CD4-positive, alpha-beta T cell (primary cell): ENCODE measurements at regions not wholly inside any gene's neighbourhood (a gene's known extent, or its start where the extent isn't known, plus 50 kb on each side); places are given as distances from the start of the nearest gene placed in this dataset.
"Not testable (repeated sequence)": the region's sequence is repeated elsewhere in the genome, so short reads cannot be mapped to it uniquely, and the experiment has no call there.

Source experiments
- ATAC-seq: fragments of 200-7000 bp; cut with Tn5 transposase; one replicate; pipeline ENCODE4 v1.10.0; 2022; ENCODE audit warnings: mild to moderate bottlenecking; ENCODE audit not compliant: poor library complexity
- CTCF ChIA-PET: fragments of 350-600 bp; sonication (Branson Sonifier 250); formaldehyde crosslinking; loops from one replicate; lab custom pipeline; 2021; ENCODE audit warnings: antibody characterized with exemption, inconsistent platforms; lab: Charles Lee
- POLR2A ChIA-PET: fragments of 350-600 bp; sonication (Branson Sonifier 250); formaldehyde crosslinking; loops from one replicate; lab custom pipeline; 2021; ENCODE audit warnings: antibody characterized with exemption, inconsistent platforms; lab: Charles Lee
- DNase-seq, 14 experiments: peaks; one replicate each; pipeline ENCODE4 v3.0.0-alpha.2; 2013 to 2020; ENCODE audit warnings: mixed read lengths in 2 of 14
- H3K27ac ChIP-seq, 2 donors: one replicate each; pipeline versions ENCODE4 v1.5.1 to v1.7.0; 2013; ENCODE audit warnings: low read length in 2 of 2, low read depth in 1 of 2, mild to moderate bottlenecking in 1 of 2
- H3K27me3 ChIP-seq, 2 experiments: 1 replicate in 1 of 2; 2 replicates in 1 of 2; pipeline versions ENCODE4 v1.6.1 to v1.7.0; 2013; ENCODE audit warnings: low read length in 2 of 2, control low read depth in 1 of 2, mild to moderate bottlenecking in 1 of 2, moderate library complexity in 1 of 2; ENCODE audit not compliant: insufficient read depth in 2 of 2, control insufficient read depth in 1 of 2
- H3K36me3 ChIP-seq: one replicate; pipeline ENCODE4 v1.6.1; 2013; ENCODE audit warnings: low read length, control low read depth; ENCODE audit not compliant: insufficient read depth
- H3K4me1 ChIP-seq: one replicate; pipeline ENCODE4 v1.6.1; 2013; ENCODE audit warnings: low read length, control low read depth; ENCODE audit not compliant: insufficient read depth
- H3K4me3 ChIP-seq: one replicate; pipeline ENCODE4 v1.5.1; 2013; ENCODE audit warnings: mild to moderate bottlenecking, low read length, moderate library complexity
- H3K9me3 ChIP-seq, 2 experiments: 1 replicate in 1 of 2; 2 replicates in 1 of 2; pipeline versions ENCODE4 v1.6.1 to v1.7.0; 2013; ENCODE audit warnings: low read length in 2 of 2, mild to moderate bottlenecking in 2 of 2, control low read depth in 1 of 2, moderate library complexity in 1 of 2; ENCODE audit not compliant: control insufficient read depth in 1 of 2, insufficient read depth in 1 of 2
- H3K27ac Mint-ChIP-seq: one replicate; pipeline ENCODE4 v1.8.0; 2020; ENCODE audit warnings: mixed read lengths
- H3K27me3 Mint-ChIP-seq: one replicate; pipeline ENCODE4 v1.8.0; 2021; ENCODE audit warnings: mixed read lengths
- H3K36me3 Mint-ChIP-seq: one replicate; pipeline ENCODE4 v1.8.0; 2021; ENCODE audit warnings: low read depth, mixed read lengths
- H3K4me1 Mint-ChIP-seq: one replicate; pipeline ENCODE4 v1.8.0; 2021; ENCODE audit warnings: low read depth, mixed read lengths
- H3K4me3 Mint-ChIP-seq: one replicate; pipeline ENCODE4 v1.8.0; 2020; ENCODE audit warnings: mild to moderate bottlenecking, mixed read lengths
- H3K9me3 Mint-ChIP-seq: one replicate; pipeline ENCODE4 v1.8.0; 2020; ENCODE audit warnings: mixed read lengths
- CTCF ChIP-seq: fragments of 200-600 bp; IDR thresholded peaks from one replicate; pipeline ENCODE4 v1.8.0; 2022; ENCODE audit warnings: antibody characterized with exemption, mild to moderate bottlenecking
- intact Hi-C, 2 experiments: fragments of 100-400 bp; cut with DNase I in 1 of 2; cut with micrococcal nuclease in 1 of 2; formaldehyde crosslinking; loops; one replicate each; pipeline versions ENCODE4 v1.15.1 to v1.9.0; 2023 to 2025; cut with DNase I, micrococcal nuclease

- H3K27ac ChIP-seq, result no peak overlapping the region
- H3K4me3 ChIP-seq, result no peak overlapping the region
- no peaks in the 10 kb centered on the region for H3K27me3 Mint-ChIP-seq
- no peak for DNase-seq
- no peak overlapping the region for H3K27ac Mint-ChIP-seq
- no peaks in the 10 kb centered on the region for H3K36me3 ChIP-seq
- H3K36me3 Mint-ChIP-seq, result no peaks in the 10 kb centered on the region
- peaks cover 0 to 4% of the 10 kb centered on the region in 2 experiments for H3K9me3 ChIP-seq
- ChIA-PET CTCF (no interaction called here), POLR2A (no interaction called here)
- no peak overlapping the region for H3K4me3 Mint-ChIP-seq
- TF ChIP-seq CTCF, result no peak
- H3K9me3 Mint-ChIP-seq, result peaks cover 15% of the 10 kb centered on the region
- ATAC-seq, result no peak
- no peaks in the 10 kb centered on the region for H3K4me1 Mint-ChIP-seq
- no peaks in the 10 kb centered on the region for H3K4me1 ChIP-seq
- intact Hi-C loops, result no loop called here
- no peaks in the 10 kb centered on the region for H3K27me3 ChIP-seq
Measured at GRCh38 chr13:69020120-69020519, 1087.5 kb upstream of the ATXN8OS start.

- H3K36me3 Mint-ChIP-seq, H3K4me3 ChIP-seq, H3K27me3 Mint-ChIP-seq, H3K9me3 ChIP-seq, POLR2A ChIA-PET, intact Hi-C loops, H3K27ac Mint-ChIP-seq, H3K36me3 ChIP-seq, H3K27ac ChIP-seq, ATAC-seq, CTCF ChIA-PET, DNase-seq, H3K27me3 ChIP-seq, H3K4me3 Mint-ChIP-seq, H3K4me1 ChIP-seq, H3K4me1 Mint-ChIP-seq: not testable (repeated sequence)
- H3K9me3 Mint-ChIP-seq, result peaks cover 19% of the 10 kb centered on the region
Measured at GRCh38 chr13:69018173-69018572, 1089.5 kb upstream of the ATXN8OS start.

- peaks cover 0 to 11% of the 10 kb centered on the region in 2 experiments for H3K9me3 ChIP-seq
- intact Hi-C loops, result no loop called here
- ATAC-seq (no peak), DNase-seq (no peak)
- no peak overlapping the region for H3K27ac Mint-ChIP-seq
- H3K27me3 ChIP-seq, result no peaks in the 10 kb centered on the region
- TF ChIP-seq CTCF, result no peak
- no peak overlapping the region for H3K4me3 ChIP-seq
- H3K4me1 ChIP-seq, result no peaks in the 10 kb centered on the region
- H3K4me1 Mint-ChIP-seq, result no peaks in the 10 kb centered on the region
- no peaks in the 10 kb centered on the region for H3K36me3 Mint-ChIP-seq
- peaks cover 19% of the 10 kb centered on the region for H3K9me3 Mint-ChIP-seq
- no peaks in the 10 kb centered on the region for H3K36me3 ChIP-seq
- no peaks in the 10 kb centered on the region for H3K27me3 Mint-ChIP-seq
- CTCF ChIA-PET, result no interaction called here
- POLR2A ChIA-PET, result no interaction called here
- H3K4me3 Mint-ChIP-seq, result no peak overlapping the region
- no peak overlapping the region for H3K27ac ChIP-seq
Measured at GRCh38 chr13:69010789-69011188, 1096.8 kb upstream of the ATXN8OS start.

GRCh38 chr13:69008499-69008898 lies 1099.1 kb upstream of the ATXN8OS start:
- POLR2A ChIA-PET, result no interaction called here
- Mint-ChIP-seq H3K27ac (no peak overlapping the region), H3K4me1 (no peaks in the 10 kb centered on the region), H3K9me3 (peaks cover 17% of the 10 kb centered on the region), H3K27me3 (no peaks in the 10 kb centered on the region), H3K36me3 (no peaks in the 10 kb centered on the region), H3K4me3 (no peak overlapping the region)
- Histone ChIP-seq H3K4me1 (no peaks in the 10 kb centered on the region), H3K27me3 (no peaks in the 10 kb centered on the region), H3K4me3 (no peak overlapping the region), H3K9me3 (peaks cover 5 to 11% of the 10 kb centered on the region in 2 experiments), H3K27ac (no peak overlapping the region), H3K36me3 (no peaks in the 10 kb centered on the region)
- CTCF ChIA-PET, result no interaction called here
- no peak for DNase-seq
- intact Hi-C loops, result no loop called here
- ATAC-seq, result no peak
- TF ChIP-seq CTCF, result no peak
